NT2/D1 (cell line): ENCODE measurements at regions not wholly inside any gene's neighbourhood (a gene's known extent, or its start where the extent isn't known, plus 50 kb on each side); places are given as distances from the start of the nearest gene placed in this dataset.

Experiments used
- SUZ12 ChIP-seq: IDR thresholded peaks from 2 replicates; pipeline ENCODE4 v1.6.1; 2011; ENCODE audit not compliant: insufficient read length, insufficient read depth; ENCODE audit errors: extremely low read depth
- YY1 ChIP-seq: IDR thresholded peaks from 2 replicates; pipeline ENCODE4 v1.6.1; 2011; ENCODE audit not compliant: insufficient read length, insufficient read depth
- ZNF274 ChIP-seq: IDR thresholded peaks from 2 replicates; pipeline ENCODE4 v1.6.1; 2011; ENCODE audit warnings: mild to moderate bottlenecking, low read depth, low read length

DNA sequence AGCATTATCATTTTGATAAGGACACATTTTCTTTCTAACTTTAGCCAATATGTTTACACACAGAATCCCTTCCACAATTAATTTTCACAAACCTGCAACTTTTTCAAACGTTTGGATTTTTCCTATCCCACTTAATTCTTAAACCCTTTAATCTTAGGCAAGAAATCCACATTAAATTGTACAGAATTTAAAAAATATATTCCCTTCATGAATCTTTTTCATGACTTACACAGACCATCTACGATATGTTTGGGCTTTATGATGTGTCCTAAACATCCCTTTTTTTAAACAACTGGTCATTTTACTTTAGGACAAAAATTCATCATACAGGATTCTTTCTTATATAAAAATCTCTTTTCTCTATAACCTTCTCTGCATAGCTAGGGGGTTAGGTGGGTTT, 241.5 kb upstream of the CNTNAP4 start:
- TF ChIP-seq SUZ12 (no peak), ZNF274 (no peak), YY1 (no peak)
